ENCODE measurements at regions not wholly inside any gene's neighbourhood (a gene's known extent, or its start where the extent isn't known, plus 50 kb on each side); places are given as distances from the start of the nearest gene placed in this dataset.

DNA sequence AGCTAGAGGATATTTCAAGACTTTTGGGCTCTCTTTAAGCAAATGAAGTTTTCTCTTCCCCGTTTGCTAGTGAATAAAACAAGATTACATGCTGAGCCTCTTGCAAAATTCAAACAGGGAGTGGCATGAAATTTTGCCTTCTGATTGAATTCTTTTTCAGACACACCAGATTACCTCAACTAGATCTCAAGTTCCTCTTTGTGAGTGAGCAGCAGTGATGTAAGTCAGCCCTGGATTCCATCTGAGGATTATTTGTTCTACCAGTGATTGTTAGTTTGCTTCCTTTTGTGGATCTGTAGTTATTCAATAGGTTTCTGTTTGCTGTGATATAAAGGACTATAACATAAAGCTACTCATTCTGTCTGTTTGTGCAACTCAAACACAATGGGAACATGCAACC, 407.7 kb downstream of the LMO7 start:
- H3K36me3 ChIP-seq: no peaks in the 10 kb centered on the region
- no peaks in the 10 kb centered on the region for H3K4me1 ChIP-seq
- TF ChIP-seq, protein P1, sequence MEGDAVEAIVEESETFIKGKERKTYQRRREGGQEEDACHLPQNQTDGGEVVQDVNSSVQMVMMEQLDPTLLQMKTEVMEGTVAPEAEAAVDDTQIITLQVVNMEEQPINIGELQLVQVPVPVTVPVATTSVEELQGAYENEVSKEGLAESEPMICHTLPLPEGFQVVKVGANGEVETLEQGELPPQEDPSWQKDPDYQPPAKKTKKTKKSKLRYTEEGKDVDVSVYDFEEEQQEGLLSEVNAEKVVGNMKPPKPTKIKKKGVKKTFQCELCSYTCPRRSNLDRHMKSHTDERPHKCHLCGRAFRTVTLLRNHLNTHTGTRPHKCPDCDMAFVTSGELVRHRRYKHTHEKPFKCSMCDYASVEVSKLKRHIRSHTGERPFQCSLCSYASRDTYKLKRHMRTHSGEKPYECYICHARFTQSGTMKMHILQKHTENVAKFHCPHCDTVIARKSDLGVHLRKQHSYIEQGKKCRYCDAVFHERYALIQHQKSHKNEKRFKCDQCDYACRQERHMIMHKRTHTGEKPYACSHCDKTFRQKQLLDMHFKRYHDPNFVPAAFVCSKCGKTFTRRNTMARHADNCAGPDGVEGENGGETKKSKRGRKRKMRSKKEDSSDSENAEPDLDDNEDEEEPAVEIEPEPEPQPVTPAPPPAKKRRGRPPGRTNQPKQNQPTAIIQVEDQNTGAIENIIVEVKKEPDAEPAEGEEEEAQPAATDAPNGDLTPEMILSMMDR (IDR thresholded peaks at IDR 0.05): no peak
- no peaks in the 10 kb centered on the region for H3K27me3 ChIP-seq
- no peak overlapping the region for H3K4me3 ChIP-seq
- intact Hi-C loops (cut with DNase I): no loop called here
- no peaks in the 10 kb centered on the region for H3K9me3 ChIP-seq
- no peak overlapping the region for H3K27ac ChIP-seq
- ATAC-seq: no peak
- DNase-seq: no peak

DNA sequence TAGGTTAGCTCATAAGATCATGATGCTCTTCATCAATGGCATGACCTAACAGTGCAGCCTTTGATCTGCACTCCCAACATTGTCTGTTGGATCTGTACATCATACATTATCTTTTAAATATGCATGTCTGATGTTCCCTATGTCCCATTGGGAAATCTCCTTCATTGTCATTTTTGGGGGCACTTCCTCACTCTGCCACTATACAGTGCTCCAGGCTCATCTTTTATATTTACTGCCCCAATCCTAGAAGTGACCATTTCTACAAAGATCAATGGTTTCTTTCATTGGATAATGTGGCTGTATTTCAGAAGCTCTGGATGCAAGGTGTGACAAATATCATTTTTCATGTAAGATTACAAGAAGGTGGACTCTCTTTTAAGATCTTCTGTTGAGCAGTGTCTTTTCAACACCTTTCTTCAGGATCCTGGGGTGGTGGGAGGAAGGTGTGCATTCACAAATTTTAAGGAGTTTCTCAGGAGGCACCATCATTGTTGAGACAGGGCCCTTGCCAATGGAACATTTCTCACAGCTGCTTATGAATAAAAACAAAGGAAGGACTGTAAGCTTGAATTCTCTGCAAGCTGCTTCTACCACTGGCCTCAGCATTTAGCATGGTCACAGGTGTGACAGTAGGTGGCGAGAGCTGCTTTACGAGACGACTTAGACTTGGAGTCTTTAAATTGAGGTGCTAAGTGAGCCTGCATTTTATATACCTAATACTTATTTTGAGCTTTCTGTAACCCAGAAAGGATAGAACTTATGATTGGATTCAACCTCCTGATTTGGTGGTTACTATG, 403.0 kb downstream of the LMO7 start:
- Histone ChIP-seq H3K36me3 (no peaks in the 10 kb centered on the region), H3K4me1 (no peaks in the 10 kb centered on the region), H3K4me3 (no peak overlapping the region), H3K27me3 (no peaks in the 10 kb centered on the region), H3K27ac (no peak overlapping the region), H3K9me3 (no peaks in the 10 kb centered on the region)
- TF ChIP-seq, protein P1 (IDR thresholded peaks at IDR 0.05): no peak
- intact Hi-C loops (cut with DNase I): no loop called here
- DNase-seq (peak; percentile 13), ATAC-seq (no peak)

DNA sequence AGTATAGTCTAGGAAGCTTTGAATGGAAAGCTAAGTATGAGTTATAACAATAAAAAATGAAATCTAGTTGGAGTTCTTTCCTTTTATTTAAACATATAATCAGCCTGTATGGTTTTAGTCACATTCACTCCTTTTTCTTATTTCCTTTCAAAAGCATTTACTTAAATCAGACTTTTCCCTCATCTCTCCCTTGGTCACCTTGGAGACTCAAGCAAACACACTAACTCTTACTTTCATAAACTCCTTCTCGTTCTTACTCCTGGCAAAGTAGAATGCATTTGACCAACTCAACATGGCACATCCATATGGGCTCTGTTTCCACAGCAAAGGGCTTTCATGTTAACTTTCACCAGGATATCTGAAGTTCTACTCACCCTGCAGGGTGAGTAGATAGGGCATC, 400.0 kb downstream of the LMO7 start:
- H3K4me1 ChIP-seq: no peaks in the 10 kb centered on the region
- H3K27me3 ChIP-seq: no peaks in the 10 kb centered on the region
- TF ChIP-seq, protein P1 (IDR thresholded peaks at IDR 0.05): no peak
- intact Hi-C loops (cut with DNase I): no loop called here
- H3K27ac ChIP-seq: no peak overlapping the region
- ATAC-seq (no peak), DNase-seq (no peak)
- no peaks in the 10 kb centered on the region for H3K36me3 ChIP-seq
- no peaks in the 10 kb centered on the region for H3K9me3 ChIP-seq
- H3K4me3 ChIP-seq: no peak overlapping the region

DNA sequence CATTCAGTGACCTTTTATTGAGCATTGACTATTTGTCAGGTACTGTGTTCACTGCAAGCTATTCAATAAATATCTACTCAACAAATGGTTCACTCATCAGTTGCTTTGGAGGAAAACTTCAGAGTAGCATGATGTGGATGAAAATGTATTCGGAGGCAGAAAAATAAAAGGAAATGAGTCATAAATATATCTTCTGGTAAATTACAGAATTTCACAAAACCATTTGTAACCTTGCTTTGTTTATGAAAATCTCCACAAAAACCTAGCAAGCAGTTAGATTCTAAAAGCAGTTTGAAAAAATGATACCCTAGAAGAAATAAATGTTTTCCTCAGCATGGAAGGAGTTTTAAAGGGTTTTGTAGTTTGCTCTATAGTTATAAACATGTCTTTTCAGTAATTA, 399.6 kb downstream of the LMO7 start:
- intact Hi-C loops (cut with DNase I): no loop called here
- ATAC-seq (no peak), DNase-seq (no peak)
- Histone ChIP-seq H3K9me3 (no peaks in the 10 kb centered on the region), H3K27me3 (no peaks in the 10 kb centered on the region), H3K27ac (no peak overlapping the region), H3K4me1 (no peaks in the 10 kb centered on the region), H3K36me3 (no peaks in the 10 kb centered on the region), H3K4me3 (no peak overlapping the region)
- TF ChIP-seq, protein P1 (IDR thresholded peaks at IDR 0.05): no peak

DNA sequence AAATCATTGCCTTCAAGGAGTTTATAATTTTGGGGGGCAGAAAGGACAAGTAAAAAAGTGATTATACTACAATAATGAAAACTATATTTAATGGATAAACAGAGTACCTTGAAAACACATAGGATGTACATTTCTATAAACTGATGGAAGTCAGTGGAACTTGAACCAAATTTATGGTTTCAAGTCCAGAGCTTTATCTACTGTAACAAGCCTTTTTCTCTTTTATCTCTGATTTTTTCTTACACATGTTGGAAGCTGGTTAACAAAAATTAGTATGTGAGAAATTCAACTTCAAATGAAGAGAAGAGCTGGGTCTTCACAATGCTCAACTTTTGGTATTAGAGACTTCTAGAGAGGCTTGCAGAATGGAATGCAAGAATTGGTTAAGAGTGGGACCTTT, 393.6 kb downstream of the LMO7 start:
- H3K9me3 ChIP-seq: no peaks in the 10 kb centered on the region
- H3K4me3 ChIP-seq: no peak overlapping the region
- H3K4me1 ChIP-seq: no peaks in the 10 kb centered on the region
- intact Hi-C loops (cut with DNase I): no loop called here
- ATAC-seq (no peak), DNase-seq (no peak)
- no peaks in the 10 kb centered on the region for H3K27me3 ChIP-seq
- no peak overlapping the region for H3K27ac ChIP-seq
- H3K36me3 ChIP-seq: no peaks in the 10 kb centered on the region
- TF ChIP-seq, protein P1 (IDR thresholded peaks at IDR 0.05): no peak

DNA sequence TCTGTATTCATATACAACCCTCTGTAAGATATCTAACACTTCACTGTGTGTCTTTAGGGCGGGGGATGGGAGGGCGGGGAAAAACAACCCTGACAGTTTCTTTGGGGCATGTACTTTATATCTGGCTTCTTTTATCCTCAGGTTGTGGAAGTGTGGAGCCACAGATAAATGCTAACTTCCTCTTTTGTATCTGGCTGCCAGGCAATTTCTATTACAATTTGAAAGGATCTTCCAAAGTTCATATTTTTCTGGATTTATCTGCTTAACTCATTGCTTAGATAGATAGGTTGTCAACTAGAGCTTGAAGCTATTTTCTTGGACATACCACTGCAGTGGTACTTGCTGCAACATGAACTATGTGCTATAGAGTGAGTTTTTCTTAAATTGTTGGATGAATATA, 393.0 kb downstream of the LMO7 start:
- intact Hi-C loops (cut with DNase I): no loop called here
- H3K9me3 ChIP-seq: no peaks in the 10 kb centered on the region
- TF ChIP-seq, protein P1 (IDR thresholded peaks at IDR 0.05): no peak
- no peak for ATAC-seq
- H3K27ac ChIP-seq: no peak overlapping the region
- H3K36me3 ChIP-seq: no peaks in the 10 kb centered on the region
- H3K4me1 ChIP-seq: no peaks in the 10 kb centered on the region
- no peak overlapping the region for H3K4me3 ChIP-seq
- no peaks in the 10 kb centered on the region for H3K27me3 ChIP-seq
- DNase-seq: no peak
